ENCODE measurements at regions not wholly inside any gene's neighbourhood (a gene's known extent, or its start where the extent isn't known, plus 50 kb on each side); places are given as distances from the start of the nearest gene placed in this dataset.

GRCh38 chr12:85641796-85642195 is 194.4 kb downstream of the RASSF9 start:
- no peak overlapping the region for H3K4me3 ChIP-seq (ENCODE audit: low read depth, low read length)
- H3K27me3 ChIP-seq (ENCODE audit: control insufficient read depth, insufficient read depth, low read length): no peaks in the 10 kb centered on the region
- H3K36me3 ChIP-seq (ENCODE audit: control insufficient read depth, insufficient read depth, low read length): no peaks in the 10 kb centered on the region
- FAIRE-seq (no peak), DNase-seq (ENCODE audit: low read depth) (peak; percentile 11)
- no peak for TF ChIP-seq CTCF (IDR thresholded peaks at IDR 0.05; ENCODE audit: insufficient read depth, low read length, severe bottlenecking)

GRCh38 chr12:85642288-85642687 is 193.9 kb downstream of the RASSF9 start:
- FAIRE-seq: no peak
- Histone ChIP-seq H3K4me3 (ENCODE audit: low read depth, low read length) (no peak overlapping the region), H3K36me3 (ENCODE audit: control insufficient read depth, insufficient read depth, low read length) (no peaks in the 10 kb centered on the region), H3K27me3 (ENCODE audit: control insufficient read depth, insufficient read depth, low read length) (no peaks in the 10 kb centered on the region)
- DNase-seq (ENCODE audit: low read depth): no peak
- TF ChIP-seq CTCF (IDR thresholded peaks at IDR 0.05; ENCODE audit: insufficient read depth, low read length, severe bottlenecking): no peak

- FAIRE-seq (no peak), DNase-seq (ENCODE audit: low read depth) (peak; percentile 17)
- Histone ChIP-seq H3K4me3 (ENCODE audit: low read depth, low read length) (no peak overlapping the region), H3K27me3 (ENCODE audit: control insufficient read depth, insufficient read depth, low read length) (no peaks in the 10 kb centered on the region), H3K36me3 (ENCODE audit: control insufficient read depth, insufficient read depth, low read length) (no peaks in the 10 kb centered on the region)
- TF ChIP-seq CTCF (IDR thresholded peaks at IDR 0.05; ENCODE audit: insufficient read depth, low read length, severe bottlenecking): peak; percentile 27
Observed at GRCh38 chr12:85642808-85643207, 193.4 kb downstream of the RASSF9 start.

- Histone ChIP-seq H3K36me3 (ENCODE audit: control insufficient read depth, insufficient read depth, low read length) (no peaks in the 10 kb centered on the region), H3K27me3 (ENCODE audit: control insufficient read depth, insufficient read depth, low read length) (no peaks in the 10 kb centered on the region), H3K4me3 (ENCODE audit: low read depth, low read length) (no peak overlapping the region)
- FAIRE-seq (no peak), DNase-seq (ENCODE audit: low read depth) (no peak)
- TF ChIP-seq CTCF (IDR thresholded peaks at IDR 0.05; ENCODE audit: insufficient read depth, low read length, severe bottlenecking): no peak
Observed at GRCh38 chr12:85644508-85644907, 191.7 kb downstream of the RASSF9 start.

- DNase-seq (ENCODE audit: low read depth) (no peak), FAIRE-seq (no peak)
- Histone ChIP-seq H3K36me3 (ENCODE audit: control insufficient read depth, insufficient read depth, low read length) (no peaks in the 10 kb centered on the region), H3K4me3 (ENCODE audit: low read depth, low read length) (no peak overlapping the region), H3K27me3 (ENCODE audit: control insufficient read depth, insufficient read depth, low read length) (no peaks in the 10 kb centered on the region)
- no peak for TF ChIP-seq CTCF (IDR thresholded peaks at IDR 0.05; ENCODE audit: insufficient read depth, low read length, severe bottlenecking)
Observed at GRCh38 chr12:85653731-85654455, 182.3 kb downstream of the RASSF9 start.

GRCh38 chr12:85654456-85654840 is 181.8 kb downstream of the RASSF9 start:
- H3K27me3 ChIP-seq (ENCODE audit: control insufficient read depth, insufficient read depth, low read length): no peaks in the 10 kb centered on the region
- no peak for FAIRE-seq
- TF ChIP-seq CTCF (IDR thresholded peaks at IDR 0.05; ENCODE audit: insufficient read depth, low read length, severe bottlenecking): no peak
- H3K4me3 ChIP-seq (ENCODE audit: low read depth, low read length): no peak overlapping the region
- no peaks in the 10 kb centered on the region for H3K36me3 ChIP-seq (ENCODE audit: control insufficient read depth, insufficient read depth, low read length)
- DNase-seq (ENCODE audit: low read depth): no peak

Data from bronchial epithelial cell (primary cell).